ENCODE measurements at regions not wholly inside any gene's neighbourhood (a gene's known extent, or its start where the extent isn't known, plus 50 kb on each side); places are given as distances from the start of the nearest gene placed in this dataset.

DNA sequence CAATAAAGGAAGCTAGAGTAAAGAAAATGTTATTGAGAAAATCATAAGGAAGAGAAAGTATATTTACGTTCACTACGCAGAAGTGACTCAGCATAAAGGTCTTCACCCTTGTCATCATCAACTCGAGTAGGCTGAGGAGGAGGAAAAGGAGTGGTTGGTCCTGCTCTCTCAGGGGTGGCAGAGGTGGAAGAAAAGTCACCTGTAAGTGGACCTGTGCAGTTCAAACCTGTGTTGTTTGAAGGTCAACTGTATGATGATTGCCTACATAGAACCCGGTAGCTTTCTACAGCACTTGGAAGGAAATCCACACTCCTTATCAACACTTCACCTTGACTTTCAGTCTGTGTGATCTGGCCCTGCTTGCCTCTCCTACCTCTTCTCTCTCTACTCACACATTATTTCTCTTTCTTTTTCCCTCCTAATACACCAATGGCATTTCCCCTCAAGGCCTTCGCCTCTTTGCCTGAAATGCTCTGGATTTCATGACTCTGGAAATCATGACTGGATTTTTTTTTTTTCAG lies 109.3 kb upstream of the CPEB4 start:
- DNase-seq (ENCODE audit: low read depth in 4 of 4, low spot score in 3 of 4) = no peak

DNA sequence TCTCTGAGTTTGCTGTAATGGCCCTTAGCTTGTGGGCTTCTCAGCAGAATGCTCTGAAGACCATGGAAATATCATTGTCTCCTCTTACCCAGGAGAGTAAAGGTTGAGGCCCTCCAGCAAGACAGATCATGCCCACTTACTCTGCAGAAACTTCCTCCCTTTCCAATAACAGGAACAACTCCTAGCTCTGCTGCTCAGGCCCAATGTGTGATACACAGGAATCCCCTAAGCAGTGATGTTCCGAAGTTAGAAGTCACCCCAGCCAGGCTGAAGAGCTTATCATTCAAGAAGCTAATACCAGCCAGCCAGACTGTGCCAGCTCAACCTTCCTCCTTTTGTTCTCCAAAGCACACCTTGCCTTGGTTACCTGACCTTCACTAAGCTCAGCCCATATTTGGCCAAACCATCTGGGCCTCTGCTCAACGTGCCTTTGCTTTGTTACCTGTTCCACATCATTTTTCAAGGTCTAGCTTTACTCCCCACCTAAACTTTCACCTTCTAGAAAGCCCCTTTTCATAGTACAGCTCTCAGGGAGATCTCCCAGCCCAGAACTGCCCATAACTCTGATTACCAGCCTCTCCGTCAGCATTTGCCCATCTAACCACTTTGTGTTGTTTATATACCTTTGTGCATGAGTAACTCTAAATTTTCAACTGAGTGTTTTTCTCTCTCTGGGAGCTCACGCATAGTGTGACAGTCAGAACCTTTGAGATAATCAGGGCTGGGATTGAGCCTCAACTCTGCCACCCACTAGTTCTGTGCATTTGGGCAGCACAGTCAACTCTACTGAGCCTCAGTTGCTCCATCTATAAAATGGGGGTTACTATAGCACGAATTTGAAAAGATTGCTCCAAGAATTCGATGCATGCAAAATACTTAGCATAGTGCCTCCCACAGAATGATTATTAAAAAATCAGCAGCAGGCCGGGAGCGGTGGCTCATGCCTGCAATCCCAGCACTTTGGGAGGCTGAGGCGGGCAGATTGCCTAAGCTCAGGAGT lies 107.6 kb upstream of the CPEB4 start:
- DNase-seq (ENCODE audit: low read depth in 4 of 4, low spot score in 3 of 4) = no peak

GRCh38 chr5:173781432-173781815 lies 106.7 kb upstream of the CPEB4 start:
- DNase-seq (ENCODE audit: low read depth in 4 of 4, low spot score in 3 of 4) = no peak

- no peak for DNase-seq (ENCODE audit: low read depth in 4 of 4, low spot score in 3 of 4)
Observed at GRCh38 chr5:173781816-173782670, 106.1 kb upstream of the CPEB4 start.

DNA sequence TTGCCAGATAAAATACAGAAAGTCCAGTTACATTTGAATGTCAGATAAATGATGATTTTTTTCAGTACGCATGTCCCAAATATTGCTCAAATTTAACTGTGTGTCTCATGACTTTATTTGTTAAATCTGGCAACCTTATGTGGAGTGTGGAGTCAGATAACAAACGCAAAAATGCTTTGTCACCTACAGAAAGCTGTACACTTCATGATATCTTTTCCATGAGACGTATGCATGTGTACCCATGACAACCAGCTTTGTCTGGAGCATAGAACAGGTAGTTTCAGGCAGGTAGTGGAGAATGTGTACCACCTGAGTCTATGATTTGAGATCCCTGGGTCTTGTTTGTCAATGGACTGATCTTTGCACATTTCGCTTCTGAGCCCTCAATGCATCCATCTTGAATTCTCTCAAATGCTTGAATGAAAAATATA lies 105.5 kb upstream of the CPEB4 start:
- DNase-seq (ENCODE audit: low read depth in 4 of 4, low spot score in 3 of 4) = no peak

DNA sequence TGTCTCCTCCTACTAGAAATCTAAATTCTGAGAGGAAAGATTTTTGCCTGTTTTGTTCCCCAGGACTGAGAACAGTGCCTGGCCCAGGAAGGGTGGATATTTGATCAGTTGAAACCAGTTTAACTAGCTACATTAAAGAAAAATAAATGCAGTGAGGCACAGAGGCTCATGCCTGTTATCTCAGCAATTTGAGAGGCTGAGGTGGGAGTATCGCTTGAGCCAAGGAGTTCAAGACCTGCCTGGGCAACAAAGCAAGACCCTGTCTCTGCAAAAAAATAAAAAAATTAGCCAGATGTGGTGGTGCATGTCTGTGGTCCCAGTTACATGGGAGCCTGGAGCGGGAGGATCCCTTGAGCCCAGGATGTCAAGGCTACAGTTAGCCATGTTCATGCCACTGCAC lies 104.8 kb upstream of the CPEB4 start:
- DNase-seq (ENCODE audit: low read depth in 4 of 4, low spot score in 3 of 4) = no peak

DNA sequence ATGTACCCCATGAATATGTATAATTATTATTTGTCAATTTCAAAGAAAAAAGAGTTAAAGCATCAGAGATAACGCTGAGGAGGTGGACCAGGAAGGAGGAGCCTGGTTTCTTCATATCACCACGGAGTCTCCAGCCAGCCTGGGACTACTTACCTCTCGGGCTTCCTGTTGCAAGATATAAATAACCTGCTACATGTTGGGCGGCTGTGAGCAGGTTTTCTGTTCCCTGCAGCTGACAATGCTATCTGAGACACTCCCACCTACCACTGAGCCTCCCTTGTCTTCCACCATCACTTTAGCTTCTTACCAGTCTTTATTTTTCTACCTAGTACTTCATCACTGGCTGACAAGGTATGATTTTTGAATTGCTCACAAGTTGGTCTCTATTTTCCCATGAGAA lies 102.7 kb upstream of the CPEB4 start:
- DNase-seq (ENCODE audit: low read depth in 4 of 4, low spot score in 3 of 4) = no peak

DNA sequence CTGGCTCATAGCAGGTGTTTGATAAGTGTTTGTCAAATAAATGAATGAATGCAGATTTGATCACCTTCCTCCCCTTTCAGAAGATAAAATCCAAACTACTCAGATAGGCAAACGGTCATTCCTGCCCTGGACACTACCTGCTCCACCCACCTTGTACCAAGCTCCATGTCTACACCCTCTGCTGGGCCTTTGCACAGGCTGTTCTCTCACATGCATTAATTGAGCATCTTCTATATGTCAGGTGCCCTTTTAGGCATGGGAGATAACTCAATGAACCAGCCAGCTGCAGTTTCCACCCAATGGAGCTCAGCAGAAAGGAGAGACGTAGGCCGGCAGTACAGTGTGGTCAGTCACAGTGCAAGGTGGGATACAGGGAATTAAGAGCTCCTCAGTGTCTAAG lies 102.3 kb upstream of the CPEB4 start:
- DNase-seq (ENCODE audit: low read depth in 4 of 4, low spot score in 3 of 4) = no peak

DNA sequence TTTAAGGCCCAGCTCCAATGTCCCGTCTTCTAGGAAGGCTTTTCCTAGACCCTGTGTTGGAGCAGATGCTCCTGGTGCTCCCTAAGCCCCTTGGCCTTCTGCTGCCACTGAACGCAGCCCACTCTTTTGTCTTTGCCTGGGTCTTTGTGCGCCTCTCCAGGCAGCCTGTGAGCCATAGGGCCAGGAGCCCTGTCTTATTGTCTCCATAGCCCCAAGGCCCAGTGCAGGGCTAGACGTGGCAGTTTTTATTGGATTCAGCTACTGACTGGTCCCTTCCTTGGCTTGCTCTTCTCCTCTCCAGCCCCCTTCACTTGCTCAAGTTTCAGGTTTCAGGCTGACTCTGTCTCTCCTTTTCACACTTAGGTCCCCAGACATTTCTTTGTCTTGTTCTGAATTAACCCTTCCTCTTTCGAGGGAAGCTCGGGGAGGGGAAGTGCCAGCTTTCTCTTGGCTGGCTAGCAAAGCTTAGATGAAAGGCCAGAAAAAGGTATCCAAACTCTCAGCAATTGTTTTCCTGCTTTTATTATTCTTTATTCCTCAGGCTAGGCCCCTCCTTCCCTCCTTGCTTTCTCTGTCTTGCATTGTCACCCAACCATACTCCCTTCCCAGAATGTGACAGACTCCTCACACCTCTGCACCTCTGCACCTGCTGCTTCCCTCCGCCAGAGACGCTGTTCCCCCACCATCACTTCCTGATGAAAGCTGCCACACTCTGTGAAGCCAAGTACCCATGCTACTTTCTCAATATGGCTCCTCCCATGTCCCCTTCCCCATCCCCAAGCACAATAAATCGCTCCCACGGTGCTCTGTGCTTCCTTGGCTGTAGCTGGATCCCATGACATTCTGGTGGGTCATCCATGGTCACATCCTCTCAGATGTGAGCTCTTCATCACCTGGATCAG lies 101.6 kb upstream of the CPEB4 start:
- DNase-seq (ENCODE audit: low read depth in 4 of 4, low spot score in 3 of 4) = no peak

- DNase-seq (ENCODE audit: low read depth in 4 of 4, low spot score in 3 of 4) = no peak
Observed at GRCh38 chr5:173789031-173789920, 98.9 kb upstream of the CPEB4 start.

GRCh38 chr5:173790177-173790719 lies 97.9 kb upstream of the CPEB4 start:
- no peak for DNase-seq (ENCODE audit: low read depth in 4 of 4, low spot score in 3 of 4)

- no peak for DNase-seq (ENCODE audit: low read depth in 4 of 4, low spot score in 3 of 4)
Observed at GRCh38 chr5:173790836-173791546, 97.2 kb upstream of the CPEB4 start.

GRCh38 chr5:173791878-173792277 lies 96.3 kb upstream of the CPEB4 start:
- no peak for DNase-seq (ENCODE audit: low read depth in 4 of 4, low spot score in 3 of 4)

GRCh38 chr5:173792781-173793547 lies 95.2 kb upstream of the CPEB4 start:
- DNase-seq (ENCODE audit: low read depth in 4 of 4, low spot score in 3 of 4) = no peak

GRCh38 chr5:173793648-173794548 lies 94.3 kb upstream of the CPEB4 start:
- no peak for DNase-seq (ENCODE audit: low read depth in 4 of 4, low spot score in 3 of 4)

- no peak for DNase-seq (ENCODE audit: low read depth in 4 of 4, low spot score in 3 of 4)
Observed at GRCh38 chr5:173794901-173795416, 93.2 kb upstream of the CPEB4 start.
